Peyer's patch (tissue), 4 donors: ENCODE measurements at regions not wholly inside any gene's neighbourhood (a gene's known extent, or its start where the extent isn't known, plus 50 kb on each side); places are given as distances from the start of the nearest gene placed in this dataset.

Source experiments
- CTCF ChIP-seq, 6 experiments: fragments of 450-650 bp in 4 of 6; fragments of 200-600 bp in 2 of 6; sonication (generic) in 1 of 6; IDR thresholded peaks; one replicate each; pipeline ENCODE4 v1.5.1; 2017 to 2019; ENCODE audit warnings: antibody characterized with exemption in 6 of 6, mild to moderate bottlenecking in 3 of 6, moderate library complexity in 1 of 6
- POLR2A ChIP-seq, 2 donors: fragments of 450-650 bp; IDR thresholded peaks; one replicate each; pipeline ENCODE4 v1.5.1; 2017; ENCODE audit warnings: antibody characterized with exemption in 2 of 2, mild to moderate bottlenecking in 2 of 2, moderate library complexity in 2 of 2

- TF ChIP-seq CTCF (IDR thresholded peaks at IDR 0.05) (no peak), POLR2A (IDR thresholded peaks at IDR 0.05) (no peak)
These were observed 416.6 kb upstream of the TBL1XR1 start for GRCh38 chr3:177613901-177614300.
